ENCODE measurements at regions not wholly inside any gene's neighbourhood (a gene's known extent, or its start where the extent isn't known, plus 50 kb on each side); places are given as distances from the start of the nearest gene placed in this dataset.

DNA sequence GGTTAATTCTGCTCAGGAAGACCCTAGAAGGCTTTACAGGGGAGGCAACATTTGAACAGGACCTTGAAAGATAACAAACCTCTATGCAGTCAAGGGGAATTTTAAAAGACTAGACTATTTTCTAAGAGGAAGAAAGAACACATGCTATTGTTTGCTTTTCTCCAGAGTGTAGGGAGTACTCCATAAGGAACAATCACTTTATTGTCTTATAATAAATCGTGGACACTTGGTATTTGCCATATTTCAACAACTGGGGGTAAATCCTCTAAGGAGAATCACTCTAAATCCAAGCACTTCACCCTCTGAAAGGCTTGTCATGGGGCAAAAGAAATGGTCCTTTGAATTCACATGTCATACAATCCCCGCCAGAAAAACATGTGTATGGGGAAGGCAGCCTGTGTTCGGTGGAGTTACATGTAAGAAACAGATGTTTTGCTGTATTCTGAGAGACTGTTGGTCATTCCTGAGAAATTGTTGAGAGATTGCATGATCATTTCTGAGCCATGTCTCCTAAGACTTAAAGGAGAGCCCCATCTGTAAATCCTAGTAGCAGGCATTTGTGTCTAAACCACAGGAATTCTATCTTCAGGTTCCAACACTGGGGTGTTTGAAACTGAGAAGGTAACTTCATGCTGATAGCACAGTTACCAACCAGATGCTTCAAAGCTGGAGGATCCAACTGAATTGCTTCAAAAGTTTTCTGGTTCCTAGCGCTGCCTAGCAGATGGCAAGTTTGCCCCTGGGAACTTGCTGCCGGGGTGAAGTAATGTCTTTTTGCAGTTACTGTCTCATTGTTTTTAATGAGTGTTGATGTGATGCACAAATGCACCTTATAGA is 66.8 kb downstream of the FZD4 start:
- TF ChIP-seq POLR2A (IDR thresholded peaks at IDR 0.05) (no peak), POLR2AphosphoS5 (IDR thresholded peaks at IDR 0.05) (no peak)
- TF ChIP-seq, protein P1, sequence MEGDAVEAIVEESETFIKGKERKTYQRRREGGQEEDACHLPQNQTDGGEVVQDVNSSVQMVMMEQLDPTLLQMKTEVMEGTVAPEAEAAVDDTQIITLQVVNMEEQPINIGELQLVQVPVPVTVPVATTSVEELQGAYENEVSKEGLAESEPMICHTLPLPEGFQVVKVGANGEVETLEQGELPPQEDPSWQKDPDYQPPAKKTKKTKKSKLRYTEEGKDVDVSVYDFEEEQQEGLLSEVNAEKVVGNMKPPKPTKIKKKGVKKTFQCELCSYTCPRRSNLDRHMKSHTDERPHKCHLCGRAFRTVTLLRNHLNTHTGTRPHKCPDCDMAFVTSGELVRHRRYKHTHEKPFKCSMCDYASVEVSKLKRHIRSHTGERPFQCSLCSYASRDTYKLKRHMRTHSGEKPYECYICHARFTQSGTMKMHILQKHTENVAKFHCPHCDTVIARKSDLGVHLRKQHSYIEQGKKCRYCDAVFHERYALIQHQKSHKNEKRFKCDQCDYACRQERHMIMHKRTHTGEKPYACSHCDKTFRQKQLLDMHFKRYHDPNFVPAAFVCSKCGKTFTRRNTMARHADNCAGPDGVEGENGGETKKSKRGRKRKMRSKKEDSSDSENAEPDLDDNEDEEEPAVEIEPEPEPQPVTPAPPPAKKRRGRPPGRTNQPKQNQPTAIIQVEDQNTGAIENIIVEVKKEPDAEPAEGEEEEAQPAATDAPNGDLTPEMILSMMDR (IDR thresholded peaks at IDR 0.05), result no peak

All from stomach (tissue), 4 donors.